COLO668 (cell line): ENCODE measurements at regions not wholly inside any gene's neighbourhood (a gene's known extent, or its start where the extent isn't known, plus 50 kb on each side); places are given as distances from the start of the nearest gene placed in this dataset.
"Not testable (repeated sequence)": the region's sequence is repeated elsewhere in the genome, so short reads cannot be mapped to it uniquely, and the experiment has no call there.

Experiments
- DNase-seq: peaks from one replicate; lab custom pipeline; 2025; ENCODE audit not compliant: unreplicated experiment; lab: John Stamatoyannopoulos, UW

DNA sequence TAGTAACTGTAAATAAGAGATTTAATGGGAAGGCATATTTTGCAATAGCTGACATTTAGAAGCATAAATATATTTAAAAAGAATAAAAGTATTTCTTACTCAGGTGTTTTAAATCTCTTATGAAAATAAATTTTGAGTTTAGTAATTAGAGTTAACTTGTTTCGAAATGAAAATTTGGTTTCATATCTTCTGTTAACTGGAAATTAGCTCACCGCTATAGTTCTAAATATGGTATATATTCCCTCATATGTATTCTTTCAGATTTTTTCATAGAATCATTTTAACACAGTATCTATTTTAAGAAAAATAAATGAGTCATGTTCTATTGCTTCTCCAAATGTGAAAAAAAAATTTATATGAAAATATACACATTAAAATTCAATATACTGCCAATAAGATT lies 434.1 kb downstream of the DTWD2 start:
- DNase-seq = no peak

GRCh38 chr5:118553662-118554061 lies 434.7 kb downstream of the DTWD2 start:
- no peak for DNase-seq

DNA sequence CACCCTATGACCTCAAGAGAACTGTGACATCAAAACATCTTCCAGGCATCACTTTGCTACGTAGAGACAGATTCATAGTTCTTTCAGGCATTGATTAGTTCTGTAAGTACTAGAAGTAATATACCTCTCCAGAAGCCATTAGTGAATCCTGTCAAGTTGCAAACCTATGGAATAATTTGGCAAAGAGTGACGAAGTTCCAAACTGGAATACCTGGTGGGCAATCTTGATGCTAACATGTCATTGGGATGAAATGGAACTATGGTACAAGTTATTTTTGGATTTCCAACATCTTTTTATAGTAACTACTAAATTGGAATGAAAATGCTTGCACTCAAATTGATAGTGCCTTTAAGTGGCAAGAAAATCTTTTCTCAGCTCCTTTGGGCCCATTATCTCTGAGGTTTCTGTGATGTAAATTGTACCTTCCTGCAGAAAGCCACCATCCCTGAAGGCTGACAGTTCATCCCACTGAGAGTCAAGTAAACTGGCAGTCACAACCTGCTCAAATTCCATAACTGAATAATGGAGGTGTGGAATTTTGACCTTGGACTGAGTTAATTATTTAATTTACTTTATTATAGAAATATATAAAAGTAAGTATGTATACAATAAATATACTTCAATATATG lies 435.5 kb downstream of the DTWD2 start:
- no peak for DNase-seq

- no peak for DNase-seq
Measured at GRCh38 chr5:118552146-118552545, 436.2 kb downstream of the DTWD2 start.

DNA sequence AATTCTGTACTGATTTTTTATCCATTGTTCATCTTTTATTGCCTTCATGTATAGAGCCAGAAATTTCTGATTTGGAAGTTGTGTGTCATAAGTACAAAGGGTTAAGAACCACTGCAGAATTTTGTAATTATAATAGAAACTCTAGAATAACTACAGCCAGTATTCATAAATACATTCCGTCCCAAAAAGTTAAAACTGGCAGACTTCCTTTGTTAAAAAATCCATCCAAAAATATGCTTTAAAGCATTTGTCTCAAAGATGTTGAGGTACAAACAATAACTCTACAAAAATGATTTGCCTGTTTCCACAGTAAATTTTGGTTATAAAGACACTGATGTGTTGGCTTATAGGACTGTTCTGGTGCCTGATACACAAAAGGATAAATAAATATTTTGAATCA lies 436.6 kb downstream of the DTWD2 start:
- no peak for DNase-seq

DNA sequence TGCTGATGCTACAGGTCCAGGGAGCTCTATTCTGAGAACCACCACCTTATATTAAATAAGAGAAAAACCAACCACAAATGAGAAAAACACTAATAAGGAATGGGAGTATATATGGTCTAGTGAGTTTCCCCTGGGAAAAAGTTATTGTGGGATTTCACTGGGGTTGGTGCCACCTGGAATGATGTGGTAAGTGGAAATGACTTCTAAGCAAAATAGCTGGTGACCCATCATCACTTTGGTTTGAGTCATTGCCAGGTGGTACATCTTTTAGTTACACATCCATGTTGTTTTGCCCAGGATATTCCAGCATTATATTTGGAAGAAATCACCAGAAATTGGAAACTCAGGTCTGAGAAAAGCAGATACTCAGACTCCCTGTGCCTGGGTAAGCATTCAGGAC lies 437.3 kb downstream of the DTWD2 start:
- DNase-seq = no peak

DNA sequence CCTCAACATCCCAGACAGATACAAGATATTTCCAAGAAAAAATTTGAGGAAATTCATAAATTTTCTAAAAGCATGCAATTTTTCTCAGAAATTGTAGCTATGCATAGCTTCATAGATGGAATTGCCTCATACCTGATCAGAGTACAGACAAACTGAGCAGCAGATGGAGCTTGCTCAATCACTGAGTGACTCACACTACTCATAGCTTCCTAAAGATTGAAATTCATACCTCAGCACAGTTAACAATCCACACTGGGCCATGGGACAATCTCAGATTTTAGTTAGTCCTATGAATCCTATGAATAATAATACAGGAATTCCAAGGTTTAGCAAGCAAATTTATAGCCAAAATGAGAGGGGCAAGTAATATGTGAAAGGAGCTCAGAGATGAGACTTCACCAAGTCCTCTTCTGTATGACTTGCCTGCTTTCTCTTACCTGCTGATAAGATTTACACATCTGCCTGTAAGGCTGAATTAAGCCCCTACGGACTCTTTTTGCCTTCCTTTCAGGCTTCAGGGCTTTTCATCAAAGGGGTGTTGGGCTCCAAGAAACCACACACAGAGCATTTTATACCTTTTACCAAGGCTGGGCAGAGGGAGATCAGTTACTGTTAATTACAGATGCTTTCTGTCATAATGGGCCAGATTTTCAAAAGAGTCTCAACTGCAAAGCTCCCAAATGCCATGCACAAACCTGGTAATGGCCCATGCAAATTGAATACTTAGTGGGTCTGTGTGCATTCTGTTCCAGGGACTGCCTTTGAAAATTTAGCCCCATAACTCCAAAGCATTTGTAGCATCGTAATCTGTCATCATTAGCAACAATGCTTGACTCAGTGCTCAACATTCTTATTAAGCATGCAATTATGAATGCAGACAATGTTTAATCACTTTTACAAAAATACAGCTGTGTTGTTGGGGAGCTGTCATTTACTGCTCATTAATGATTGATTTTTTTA lies 439.3 kb downstream of the DTWD2 start:
- no peak for DNase-seq

- DNase-seq = no peak
Measured at GRCh38 chr5:118545470-118545869, 442.9 kb downstream of the DTWD2 start.

- no peak for DNase-seq
Measured at GRCh38 chr5:118544887-118545449, 443.4 kb downstream of the DTWD2 start.

DNA sequence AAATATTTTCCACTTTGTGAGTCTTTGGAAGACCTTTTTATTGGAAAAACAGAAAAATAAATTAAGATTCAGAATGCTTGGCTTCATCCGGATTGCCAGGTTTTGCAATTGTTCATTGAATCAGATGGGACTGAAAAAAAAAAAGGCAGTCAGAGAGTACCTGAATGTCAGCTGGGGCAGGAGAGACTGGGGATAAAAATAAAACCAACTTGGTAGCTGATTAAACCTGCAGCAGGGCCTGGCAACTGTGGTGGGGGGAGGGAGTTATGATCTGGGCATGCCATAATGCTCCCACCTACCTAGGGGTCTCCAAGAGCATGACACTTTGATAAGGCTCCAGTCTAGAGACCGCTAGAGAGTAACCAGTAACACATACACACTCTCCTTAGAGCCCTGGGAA lies 454.4 kb downstream of the DTWD2 start:
- DNase-seq = no peak

DNA sequence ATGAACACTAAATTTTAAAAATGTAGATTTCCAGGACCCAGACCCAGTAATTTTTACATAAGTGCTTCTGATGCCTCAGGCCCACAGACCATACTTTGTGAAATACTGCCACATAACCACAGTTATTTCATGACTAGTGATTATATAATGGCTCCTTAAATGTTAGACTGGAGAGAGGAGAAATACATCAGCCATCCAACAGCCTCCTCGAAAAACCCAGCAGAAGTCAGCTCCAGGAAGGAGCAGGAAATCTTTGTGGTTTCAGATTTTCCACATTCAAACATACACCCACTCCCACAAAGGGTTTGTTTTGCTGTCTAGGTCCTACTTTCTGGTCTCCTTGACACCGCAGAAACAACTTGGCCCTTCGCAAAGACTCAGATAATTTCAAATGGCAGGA lies 455.2 kb downstream of the DTWD2 start:
- no peak for DNase-seq

GRCh38 chr5:118531276-118531675 lies 457.1 kb downstream of the DTWD2 start:
- no peak for DNase-seq

- DNase-seq = no peak
Measured at GRCh38 chr5:118529361-118530144, 458.8 kb downstream of the DTWD2 start.

DNA sequence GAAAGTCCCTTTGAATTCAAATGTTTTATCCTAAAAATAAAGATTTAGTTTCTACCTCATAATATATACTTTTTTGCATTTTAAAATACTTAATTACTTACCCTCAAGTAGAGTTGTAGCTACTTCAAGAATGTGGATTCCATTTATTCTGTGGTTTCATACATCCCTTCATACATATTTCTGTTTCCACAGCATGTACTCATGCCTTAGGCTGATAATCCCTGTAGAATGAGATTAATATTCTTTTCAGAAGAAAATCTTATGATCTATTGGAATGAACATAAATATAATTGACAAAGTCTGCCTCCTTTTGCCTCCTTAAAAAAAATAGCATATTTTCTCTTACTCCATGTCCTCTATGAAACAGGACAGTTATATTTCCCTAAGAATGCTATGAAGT lies 465.7 kb downstream of the DTWD2 start:
- no peak for DNase-seq

DNA sequence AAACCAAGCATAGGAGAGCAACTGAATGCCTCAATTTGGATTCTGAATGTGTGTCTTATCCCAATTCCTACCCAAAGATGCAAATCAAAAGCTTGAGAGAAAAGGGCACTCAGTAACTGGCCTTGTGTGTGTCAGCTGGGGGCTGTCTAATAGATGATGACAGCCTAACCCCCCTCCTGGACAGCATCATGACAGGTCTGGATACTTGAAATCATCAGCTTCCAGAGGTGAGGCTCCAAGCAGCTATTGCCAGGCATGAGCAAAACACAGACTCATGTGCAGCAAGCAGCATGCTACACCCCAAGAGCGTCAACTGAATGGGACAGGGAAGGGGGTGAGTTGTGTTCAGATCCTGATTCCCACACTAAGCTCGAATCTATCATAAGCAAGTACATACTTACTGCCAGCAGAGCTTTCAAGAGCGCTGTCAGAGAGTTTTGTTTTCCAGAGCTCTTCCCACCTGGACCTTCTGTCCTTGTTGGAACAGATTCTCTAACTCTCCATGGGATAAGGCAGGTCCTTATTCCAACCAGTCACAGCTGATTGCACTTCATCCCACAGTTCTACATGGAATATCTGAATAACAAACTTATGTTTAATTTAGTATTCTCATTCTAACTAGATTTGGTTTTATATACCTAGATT lies 467.5 kb downstream of the DTWD2 start:
- DNase-seq = no peak

DNA sequence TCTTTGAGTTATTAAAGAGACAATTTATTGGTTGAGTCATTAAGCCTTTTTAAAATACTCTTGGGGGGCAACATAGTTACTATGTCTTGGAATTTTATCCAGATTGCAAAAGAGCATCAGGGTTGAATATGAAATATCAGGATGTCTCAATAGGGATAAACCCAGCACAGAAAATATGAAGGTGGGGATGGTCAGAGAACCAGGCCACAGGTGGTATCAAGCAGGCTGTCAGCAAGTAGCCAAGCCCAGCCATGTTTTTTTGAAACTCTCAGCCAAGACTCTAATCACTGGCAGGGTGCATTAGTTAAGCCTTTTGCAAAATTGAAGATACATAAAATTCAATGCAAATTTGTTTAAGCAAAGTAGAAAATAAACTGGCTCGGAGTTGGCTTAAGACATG lies 468.9 kb downstream of the DTWD2 start:
- no peak for DNase-seq

GRCh38 chr5:118518720-118519119 lies 469.6 kb downstream of the DTWD2 start:
- DNase-seq = no peak

- DNase-seq = no peak
Measured at GRCh38 chr5:118511846-118512245, 476.5 kb downstream of the DTWD2 start.

DNA sequence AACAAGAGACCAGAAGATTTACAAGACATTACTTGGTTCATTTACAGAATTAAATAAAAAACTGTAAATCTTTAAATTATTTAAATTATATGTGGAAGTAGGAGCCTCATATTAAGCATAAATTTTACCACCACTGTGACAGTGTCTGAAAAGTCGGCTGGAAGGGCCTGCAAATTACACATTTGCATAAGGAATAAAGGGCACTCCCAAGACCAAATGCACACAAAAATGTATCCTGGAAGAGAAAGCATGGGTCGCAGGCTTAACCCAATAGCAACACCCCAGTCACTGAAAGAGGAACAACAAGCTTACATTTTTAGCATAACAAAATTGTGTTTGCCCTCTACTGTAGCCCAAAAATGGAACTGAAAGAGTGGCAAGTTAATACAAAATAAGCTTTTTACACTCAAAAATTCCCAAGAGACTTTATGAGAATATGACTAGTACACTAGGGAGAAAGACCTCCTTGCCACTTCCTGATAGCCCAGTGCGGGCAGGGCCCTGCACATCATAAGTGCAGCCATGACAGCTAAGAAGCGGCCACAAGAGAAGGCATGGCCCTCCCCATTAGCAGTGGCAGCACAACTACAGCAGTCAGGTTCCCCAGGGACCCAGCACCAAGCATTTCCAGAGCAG lies 482.0 kb downstream of the DTWD2 start:
- DNase-seq = no peak

DNA sequence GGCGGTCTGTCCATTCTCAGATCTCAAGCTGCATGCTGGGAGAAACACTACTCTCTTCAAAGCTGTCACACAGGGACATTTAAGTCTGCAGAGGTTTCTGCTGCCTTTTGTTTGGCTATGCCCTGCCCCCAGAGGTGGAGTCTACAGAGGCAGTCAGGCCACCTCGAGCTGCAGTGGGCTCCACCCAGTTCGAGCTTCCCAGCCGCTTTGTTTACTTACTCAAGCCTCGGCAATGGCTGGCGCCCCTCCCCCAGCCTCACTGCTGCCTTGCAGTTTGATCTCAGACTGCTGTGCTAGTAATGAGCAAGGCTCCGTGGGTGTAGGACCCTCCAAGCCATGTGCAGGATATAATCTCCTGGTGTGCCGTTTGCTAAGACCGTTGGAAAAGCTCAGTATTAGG lies 486.1 kb downstream of the DTWD2 start:
- DNase-seq = not testable (repeated sequence)
